ENCODE measurements at regions not wholly inside any gene's neighbourhood (a gene's known extent, or its start where the extent isn't known, plus 50 kb on each side); places are given as distances from the start of the nearest gene placed in this dataset.

GRCh38 chr4:19925516-19925915, 326.2 kb upstream of the SLIT2 start:
- H3K4me1 ChIP-seq (ENCODE audit: insufficient read depth, low read length): no peaks in the 10 kb centered on the region
- no TSS peak for BruUV-seq (replicated peaks)
- intact Hi-C loops (cut with micrococcal nuclease; ENCODE audit: unreplicated experiment) (no loop called here), in situ Hi-C loops (cut with HindIII; ENCODE audit: extremely low pct_ligation_motif_present, low pct_unique_long_range_greater_than_20kb) (no loop called here)
- H3K4me2 ChIP-seq (ENCODE audit: low read depth, low read length): no peak overlapping the region
- ChIA-PET POLR2A (no interaction called here), CTCF (ENCODE audit: low intra/inter-chr PET ratio, low total read pairs) (no interaction called here)
- H3K9ac ChIP-seq (ENCODE audit: insufficient read depth, low read depth, low read length): no peak overlapping the region
- H3K9me3 ChIP-seq (ENCODE audit: low read length): peaks cover 93% of the 10 kb centered on the region
- FAIRE-seq (no peak), ATAC-seq (no peak), DNase-seq (ENCODE audit: low spot score) (no peak)
- H2AFZ ChIP-seq (ENCODE audit: low read length): no peak overlapping the region
- no peaks in the 10 kb centered on the region for H3K79me2 ChIP-seq (ENCODE audit: insufficient read depth, low read length)
- TF ChIP-seq SNRNP70 (IDR thresholded peaks at IDR 0.05; ENCODE audit: low read depth, low read length): no peak
- no peak for TF ChIP-seq TCF7 (IDR thresholded peaks at IDR 0.05; ENCODE audit: low read depth)
- TF ChIP-seq ARNTL (CRISPR knock-in tag; IDR thresholded peaks at IDR 0.05): no peak
- TF ChIP-seq JUND (CRISPR knock-in tag; IDR thresholded peaks at IDR 0.05): no peak
- TF ChIP-seq U2AF1 (optimal IDR thresholded peaks at IDR 0.05; ENCODE audit: low read depth, low read length): no peak
- TF ChIP-seq HDAC2 (CRISPR knock-in tag; IDR thresholded peaks at IDR 0.05): no peak
- no peak for TF ChIP-seq ZSCAN29 (CRISPR knock-in tag; conservative IDR thresholded peaks at IDR 0.05)
- TF ChIP-seq TERF1 (CRISPR knock-in tag; IDR thresholded peaks at IDR 0.05): no peak
- no peak for TF ChIP-seq PHF21A (CRISPR knock-in tag; IDR thresholded peaks at IDR 0.05)
- no peak for TF ChIP-seq HOMEZ (CRISPR knock-in tag; IDR thresholded peaks at IDR 0.05; ENCODE audit: low read depth)
- H3K4me3 ChIP-seq (replicated peaks in 1 of 3; ENCODE audit: insufficient read depth in 1 of 3, low read depth in 2 of 3, low read length in 3 of 3): no peak overlapping the region
- no peaks in the 10 kb centered on the region for H3K36me3 ChIP-seq (replicated peaks in 1 of 2; ENCODE audit: control insufficient read depth in 1 of 2, insufficient read depth in 2 of 2, low read length in 2 of 2)
- H3K27ac ChIP-seq (ENCODE audit: extremely low read length, insufficient read depth, low read length): no peak overlapping the region
- no peaks in the 10 kb centered on the region for H4K20me1 ChIP-seq (ENCODE audit: insufficient read depth, low read length)
- H3K27me3 ChIP-seq (ENCODE audit: control insufficient read depth in 1 of 2, insufficient read depth in 2 of 2, low read length in 2 of 2): no peaks in the 10 kb centered on the region

Data from HepG2 (cell line).